ENCODE measurements at regions not wholly inside any gene's neighbourhood (a gene's known extent, or its start where the extent isn't known, plus 50 kb on each side); places are given as distances from the start of the nearest gene placed in this dataset.

DNA sequence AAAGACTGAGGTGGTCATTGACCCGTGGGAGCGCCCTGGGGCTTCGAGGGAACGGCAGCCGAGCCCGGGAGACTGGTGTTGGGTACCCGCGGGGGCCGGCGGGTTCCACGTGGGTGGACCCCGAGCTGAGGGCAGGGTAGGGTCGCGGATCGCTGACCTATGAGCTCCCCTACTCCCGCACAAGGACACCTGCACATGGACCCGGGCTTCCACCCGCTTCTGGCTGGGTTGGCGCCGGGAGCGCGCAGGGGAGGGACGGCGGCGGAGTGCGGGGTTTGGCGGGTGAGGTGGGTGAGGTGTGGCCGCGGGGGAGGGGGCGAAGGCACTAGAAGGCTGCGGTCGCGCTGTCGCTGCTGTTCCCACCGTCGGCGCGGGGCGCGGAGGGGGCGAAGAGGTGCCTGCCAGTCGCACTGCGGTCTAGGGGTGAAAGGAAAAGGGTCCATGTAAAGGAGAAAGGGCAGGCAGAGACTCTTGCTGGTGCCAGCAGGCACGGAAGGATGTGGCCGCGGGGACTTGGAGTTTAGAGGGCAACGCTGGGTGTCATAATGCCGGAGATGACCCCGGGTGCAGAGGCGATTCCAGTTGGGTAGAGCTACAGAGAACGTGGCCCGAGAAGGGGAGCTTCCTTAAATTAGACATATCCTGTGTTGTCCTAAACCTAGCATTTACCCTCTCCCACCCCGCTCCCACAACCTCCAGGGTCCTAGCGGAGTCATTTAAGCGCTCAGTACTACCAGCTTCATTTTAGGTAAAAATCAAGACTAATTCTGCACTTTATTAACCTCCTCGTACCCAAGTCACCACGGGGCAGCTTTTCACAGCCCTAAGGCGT, 245.9 kb upstream of the TOPAZ1 start:
- DNase-seq: no peak

DNA sequence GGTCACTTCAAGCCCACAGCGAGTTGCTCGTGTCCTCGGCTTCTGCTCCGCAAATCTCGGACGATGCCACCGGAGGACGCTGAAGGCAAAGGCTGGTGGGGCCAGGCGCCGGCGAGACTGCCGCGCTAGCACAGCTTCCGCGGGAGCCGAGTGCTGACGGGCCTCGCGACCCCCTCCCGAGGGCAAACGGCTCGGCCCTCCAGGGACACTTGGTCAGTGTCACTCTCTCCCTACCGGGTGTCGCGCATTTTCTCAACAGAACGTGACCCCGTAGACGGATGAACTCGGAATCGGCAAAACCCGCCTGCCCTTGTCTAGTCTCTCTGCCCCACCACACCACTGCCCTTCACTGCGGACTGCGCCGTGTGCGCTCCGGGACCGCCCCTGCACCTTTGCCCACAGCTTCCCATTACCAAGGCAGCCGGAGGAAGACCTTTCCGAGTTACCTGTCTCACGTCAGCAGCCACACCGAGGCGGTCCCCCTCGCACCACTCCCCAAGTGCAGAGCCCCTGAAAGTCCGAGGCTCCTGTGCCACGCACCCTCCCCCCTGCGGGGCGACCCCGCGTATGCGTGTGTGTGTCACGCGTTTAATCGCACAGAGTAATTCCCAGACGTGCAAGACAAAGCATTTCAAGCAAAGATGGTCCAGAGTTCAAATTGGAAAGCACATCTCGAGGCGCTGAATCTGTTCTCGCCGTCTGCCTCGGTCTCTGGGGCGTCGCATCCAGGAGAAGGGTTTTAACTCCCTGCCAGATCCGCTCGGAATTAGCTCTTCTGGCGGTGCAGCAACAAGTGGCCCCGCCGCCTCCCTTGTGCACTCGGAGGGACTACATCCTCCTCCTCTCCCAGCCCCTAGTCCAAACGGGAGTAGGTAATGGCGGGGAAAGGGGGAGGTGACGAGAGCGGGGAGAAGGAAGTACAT, 245.0 kb upstream of the TOPAZ1 start:
- no peak for DNase-seq

- no peak for DNase-seq
These were observed 244.4 kb upstream of the TOPAZ1 start for GRCh38 chr3:43997316-43997715.

GRCh38 chr3:43997788-43998369, 243.8 kb upstream of the TOPAZ1 start:
- DNase-seq: no peak

- DNase-seq: no peak
These were observed 243.3 kb upstream of the TOPAZ1 start for GRCh38 chr3:43998370-43998835.

- no peak for DNase-seq
These were observed 242.6 kb upstream of the TOPAZ1 start for GRCh38 chr3:43998836-43999727.

DNA sequence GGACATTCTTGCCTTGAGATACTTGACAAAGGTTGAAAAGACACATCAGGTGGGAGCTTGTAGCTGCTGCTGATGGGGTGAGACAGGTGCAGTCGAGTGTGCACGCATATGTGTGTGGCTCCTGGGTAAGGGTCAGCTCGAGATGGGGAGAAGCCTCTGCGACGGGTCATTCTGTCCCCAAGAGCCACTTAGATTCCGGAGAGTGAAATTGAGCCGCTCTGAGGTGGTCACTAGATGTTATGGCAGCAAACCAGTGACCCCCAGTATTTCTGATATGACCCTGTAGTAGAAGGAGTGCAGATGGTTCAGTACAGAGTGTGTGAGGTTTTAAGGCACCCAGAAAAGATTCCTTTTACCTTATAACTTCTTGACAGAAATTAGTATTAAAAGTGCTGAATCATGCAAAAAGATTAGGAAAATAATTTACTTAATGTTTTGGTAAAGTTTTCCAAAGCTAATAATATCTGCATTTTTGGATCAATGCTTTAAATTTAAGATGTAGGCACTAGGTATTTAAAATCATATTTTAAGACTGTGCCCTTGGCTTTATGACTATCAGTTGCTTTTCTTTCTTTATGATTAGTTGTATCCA, 241.9 kb upstream of the TOPAZ1 start:
- no peak for DNase-seq

GRCh38 chr3:44000586-44000985, 241.1 kb upstream of the TOPAZ1 start:
- DNase-seq: no peak

GRCh38 chr3:44001072-44001471, 240.6 kb upstream of the TOPAZ1 start:
- no peak for DNase-seq

DNA sequence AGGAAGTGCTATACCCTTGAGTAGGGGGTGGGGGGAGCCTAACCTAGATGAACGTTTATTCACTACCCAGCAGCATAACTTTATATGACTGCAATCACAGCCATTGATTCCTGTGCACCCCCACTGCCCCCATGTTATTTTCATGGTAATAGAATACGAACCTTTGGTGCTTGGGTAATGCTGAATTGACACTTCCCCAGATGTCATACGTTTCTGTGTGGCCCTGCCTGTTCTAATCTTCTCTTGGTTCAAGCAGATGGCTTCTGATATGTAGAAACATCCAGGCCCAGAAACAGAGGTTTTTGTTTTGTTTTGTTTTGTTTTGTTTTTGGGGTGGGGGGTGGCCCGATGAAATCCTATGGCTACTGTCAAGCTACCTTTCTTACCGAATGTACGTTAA, 237.9 kb upstream of the TOPAZ1 start:
- no peak for DNase-seq

GRCh38 chr3:44011680-44012079, 230.0 kb upstream of the TOPAZ1 start:
- no peak for DNase-seq

DNA sequence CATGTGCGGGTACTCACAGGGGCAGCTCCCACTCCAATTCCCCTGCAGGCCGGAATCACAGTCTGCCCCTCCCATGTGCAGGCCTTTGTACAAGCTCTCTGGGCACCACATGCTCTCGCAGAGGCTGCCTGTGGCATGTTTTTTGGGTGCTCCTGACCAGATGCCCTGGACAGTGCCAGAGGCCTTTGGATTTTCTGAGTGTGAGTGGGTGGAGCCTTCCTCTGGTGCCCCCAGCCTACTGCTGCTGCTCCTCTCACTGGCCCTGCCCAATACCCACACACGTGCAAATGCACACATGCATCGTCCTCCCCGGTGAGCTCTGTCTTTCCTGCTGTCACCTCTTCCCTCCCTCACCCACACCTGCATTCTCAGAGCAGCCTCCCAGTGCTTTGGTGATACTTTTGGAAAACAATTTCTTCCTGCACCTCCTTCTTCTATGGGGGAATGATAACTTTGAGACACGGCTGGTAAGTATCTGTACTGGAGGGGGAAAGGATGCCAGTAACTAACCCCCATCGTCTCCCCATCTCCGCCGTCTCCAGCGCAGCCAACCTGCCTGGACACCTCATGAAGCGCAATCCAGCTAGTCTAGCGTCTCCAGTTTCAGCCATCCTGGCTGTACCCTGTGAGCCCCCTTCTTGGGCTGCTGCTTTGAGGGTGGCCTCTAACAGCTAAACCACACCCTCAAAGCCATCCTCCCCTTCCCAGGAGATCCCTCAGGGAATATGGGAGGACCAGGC, 229.4 kb upstream of the TOPAZ1 start:
- DNase-seq: no peak

DNA sequence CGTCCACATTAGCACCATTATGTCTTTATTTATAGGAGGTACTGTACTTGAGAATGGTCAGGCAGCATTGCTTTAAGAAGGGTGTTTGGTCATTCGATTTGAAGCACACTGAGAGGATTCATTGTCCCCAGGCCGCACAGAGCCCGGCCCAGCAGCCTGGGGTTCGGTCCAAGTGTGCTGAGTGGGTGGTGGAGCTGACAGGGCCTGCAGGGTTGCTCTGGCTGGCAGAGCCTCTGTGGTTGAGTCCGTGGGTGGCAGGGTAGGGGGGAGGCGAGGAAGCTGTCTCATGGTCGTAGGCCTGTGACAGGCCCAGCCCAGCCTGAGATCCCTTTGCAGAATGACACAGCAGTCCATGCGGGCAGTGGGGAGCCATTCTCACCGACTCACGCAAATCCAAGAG, 227.7 kb upstream of the TOPAZ1 start:
- no peak for DNase-seq

- no peak for DNase-seq
These were observed 226.5 kb upstream of the TOPAZ1 start for GRCh38 chr3:44015170-44015569.

GRCh38 chr3:44016818-44017217, 224.9 kb upstream of the TOPAZ1 start:
- no peak for DNase-seq

DNA sequence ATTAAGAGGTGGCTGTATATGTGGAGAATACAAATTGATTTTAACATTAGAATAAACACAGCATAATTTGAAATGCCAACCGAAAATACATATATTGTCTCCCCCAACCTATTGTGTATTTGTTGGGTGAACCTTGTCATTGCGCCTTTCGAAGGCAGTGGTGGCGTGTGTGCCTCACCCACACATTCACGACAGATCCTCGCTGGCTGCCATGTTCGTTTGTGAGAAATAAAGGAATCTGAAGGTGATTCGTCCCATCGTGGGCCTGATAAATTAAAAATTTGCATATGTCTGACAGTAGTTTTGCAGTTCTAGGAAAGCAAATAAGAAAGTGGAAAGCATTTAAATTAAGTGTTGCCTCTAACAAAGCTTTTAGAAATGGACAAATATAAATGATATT, 222.8 kb upstream of the TOPAZ1 start:
- no peak for DNase-seq

DNA sequence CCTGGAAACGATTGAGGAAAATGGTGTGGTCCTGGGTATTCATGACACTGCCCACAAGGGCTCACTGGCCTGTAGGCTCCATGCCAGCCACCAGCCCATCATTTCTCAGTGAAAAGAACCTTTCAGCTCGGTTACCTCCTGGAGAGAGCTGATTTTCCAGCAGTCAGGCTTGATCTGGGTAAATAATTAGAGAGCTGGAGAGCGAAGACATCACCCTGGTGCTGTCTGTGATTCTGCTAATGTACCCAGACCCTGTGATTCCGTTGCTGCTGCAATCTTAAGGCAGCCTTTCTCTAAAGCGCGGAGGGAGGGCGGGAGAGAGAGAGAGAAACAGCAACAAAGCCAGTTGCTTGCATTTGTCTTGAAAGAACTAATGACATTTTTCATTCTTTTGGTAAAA, 221.9 kb upstream of the TOPAZ1 start:
- DNase-seq: no peak

DNA sequence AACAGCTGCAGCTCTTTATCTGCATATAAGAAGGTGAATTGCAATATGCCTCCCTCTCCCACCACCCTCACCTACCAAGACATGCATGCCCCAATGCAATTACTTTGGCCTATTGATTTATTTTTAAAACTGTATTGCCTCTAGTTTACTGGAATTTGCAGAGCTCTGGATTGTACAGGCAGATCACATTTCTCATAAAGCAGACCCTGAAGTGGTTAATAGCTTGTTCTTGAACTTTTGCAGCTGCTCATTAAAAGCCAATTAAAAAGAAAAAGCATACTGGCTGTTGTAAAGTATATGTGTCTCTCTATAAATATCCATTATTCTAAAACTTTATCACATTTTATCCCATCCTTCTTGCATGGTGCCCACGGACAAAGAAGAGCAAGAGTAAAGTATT, 221.5 kb upstream of the TOPAZ1 start:
- DNase-seq: no peak

GRCh38 chr3:44021651-44022594, 219.8 kb upstream of the TOPAZ1 start:
- no peak for DNase-seq

DNA sequence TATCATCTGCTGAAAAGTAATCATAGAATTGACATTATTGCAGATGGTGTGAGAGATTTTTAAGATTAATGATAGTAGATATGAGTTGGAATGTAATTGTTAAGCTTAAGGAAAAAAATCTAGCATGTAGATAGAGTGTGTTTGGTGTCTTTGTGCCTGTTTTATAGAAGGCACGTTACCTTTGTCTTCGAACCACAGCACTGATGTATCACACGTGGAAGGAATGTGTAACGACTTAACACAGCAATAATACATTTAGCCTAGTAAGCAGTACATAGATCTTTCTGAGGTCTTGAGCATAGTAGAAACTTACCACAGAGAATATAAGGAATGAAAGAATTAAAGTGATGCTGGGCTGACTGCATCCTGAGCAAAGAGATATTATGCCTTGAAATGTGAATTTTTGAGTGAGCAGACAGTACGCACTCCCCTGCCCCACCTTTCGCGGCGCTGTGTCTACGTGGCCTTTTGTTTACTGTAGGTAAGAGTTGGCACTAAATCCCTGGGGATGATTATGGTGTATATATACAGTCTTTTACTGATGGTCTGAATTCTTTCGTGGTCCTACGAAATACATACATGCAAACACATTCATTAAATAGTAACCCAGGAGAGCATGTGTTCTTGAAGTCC, 217.6 kb upstream of the TOPAZ1 start:
- no peak for DNase-seq
